T-helper 2 cell treated with Interferon-gamma antibody and Interleukin-4, amounts not matched to agents 5 μg/mL and 100 μg/mL, for 36 hours (primary cell): ENCODE measurements at regions not wholly inside any gene's neighbourhood (a gene's known extent, or its start where the extent isn't known, plus 50 kb on each side); places are given as distances from the start of the nearest gene placed in this dataset.
"Not testable (repeated sequence)": the region's sequence is repeated elsewhere in the genome, so short reads cannot be mapped to it uniquely, and the experiment has no call there.

Source experiments
- DNase-seq: peaks from one replicate; pipeline ENCODE4 v3.0.0; 2021; ENCODE audit warnings: low spot score
- H3K27ac Mint-ChIP-seq: one replicate; pipeline ENCODE4 v1.8.0; 2021; ENCODE audit warnings: mild to moderate bottlenecking, mixed read lengths
- H3K27me3 Mint-ChIP-seq: one replicate; pipeline ENCODE4 v1.8.0; 2021; ENCODE audit warnings: low read depth, mixed read lengths
- H3K36me3 Mint-ChIP-seq: one replicate; pipeline ENCODE4 v1.8.0; 2021; ENCODE audit warnings: low read depth, mixed read lengths
- H3K4me1 Mint-ChIP-seq: one replicate; pipeline ENCODE4 v1.8.0; 2021; ENCODE audit warnings: low read depth, mixed read lengths
- H3K4me3 Mint-ChIP-seq: one replicate; pipeline ENCODE4 v1.8.0; 2022; ENCODE audit warnings: mild to moderate bottlenecking, moderate library complexity, mixed read lengths
- H3K9me3 Mint-ChIP-seq: one replicate; pipeline ENCODE4 v1.8.0; 2021; ENCODE audit warnings: mixed read lengths

- H3K27me3 Mint-ChIP-seq, result no peaks in the 10 kb centered on the region
- no peak for DNase-seq
- no peak overlapping the region for H3K27ac Mint-ChIP-seq
- peaks cover 14% of the 10 kb centered on the region for H3K4me1 Mint-ChIP-seq
- H3K4me3 Mint-ChIP-seq, result no peak overlapping the region
- H3K9me3 Mint-ChIP-seq, result peaks cover 23% of the 10 kb centered on the region
- peaks cover 4% of the 10 kb centered on the region for H3K36me3 Mint-ChIP-seq
Measured at GRCh38 chr6:141510803-141511202, 621.9 kb upstream of the GJE1 start.

GRCh38 chr6:141506062-141506461 lies 626.7 kb upstream of the GJE1 start:
- H3K27ac Mint-ChIP-seq, H3K4me3 Mint-ChIP-seq, H3K4me1 Mint-ChIP-seq, H3K36me3 Mint-ChIP-seq, DNase-seq, H3K27me3 Mint-ChIP-seq: not testable (repeated sequence)
- H3K9me3 Mint-ChIP-seq, result peaks cover 20% of the 10 kb centered on the region

GRCh38 chr6:141504318-141504717 lies 628.4 kb upstream of the GJE1 start:
- H3K4me3 Mint-ChIP-seq, DNase-seq, H3K27ac Mint-ChIP-seq, H3K36me3 Mint-ChIP-seq, H3K27me3 Mint-ChIP-seq, H3K4me1 Mint-ChIP-seq: not testable (repeated sequence)
- H3K9me3 Mint-ChIP-seq, result peaks cover 20% of the 10 kb centered on the region

- Mint-ChIP-seq H3K4me1 (no peaks in the 10 kb centered on the region), H3K36me3 (peaks cover 7% of the 10 kb centered on the region), H3K4me3 (no peak overlapping the region), H3K9me3 (peaks cover 16% of the 10 kb centered on the region), H3K27ac (no peak overlapping the region), H3K27me3 (no peaks in the 10 kb centered on the region)
- no peak for DNase-seq
Measured at GRCh38 chr6:141501616-141502015, 631.1 kb upstream of the GJE1 start.

GRCh38 chr6:141498977-141499376 lies 633.7 kb upstream of the GJE1 start:
- no peak for DNase-seq

GRCh38 chr6:141492521-141493284 lies 640.0 kb upstream of the GJE1 start:
- Mint-ChIP-seq H3K9me3 (peaks cover 6% of the 10 kb centered on the region), H3K36me3 (peaks cover 4% of the 10 kb centered on the region), H3K27ac (no peak overlapping the region), H3K27me3 (no peaks in the 10 kb centered on the region), H3K4me3 (no peak overlapping the region), H3K4me1 (peaks cover 7% of the 10 kb centered on the region)
- no peak for DNase-seq

More at GRCh38 chr6:141498977-141499376, 633.7 kb upstream of the GJE1 start:
- Mint-ChIP-seq H3K9me3 (no peaks in the 10 kb centered on the region), H3K27me3 (no peaks in the 10 kb centered on the region), H3K4me3 (no peak overlapping the region), H3K36me3 (no peaks in the 10 kb centered on the region), H3K4me1 (no peaks in the 10 kb centered on the region), H3K27ac (no peak overlapping the region)

GRCh38 chr6:141491684-141492083 lies 641.0 kb upstream of the GJE1 start:
- no peak for DNase-seq
- Mint-ChIP-seq H3K4me1 (peaks cover 10% of the 10 kb centered on the region), H3K27me3 (no peaks in the 10 kb centered on the region), H3K4me3 (no peak overlapping the region), H3K36me3 (peaks cover 8% of the 10 kb centered on the region), H3K9me3 (peaks cover 6% of the 10 kb centered on the region), H3K27ac (no peak overlapping the region)

GRCh38 chr6:141490982-141491381 lies 641.7 kb upstream of the GJE1 start:
- Mint-ChIP-seq H3K27me3 (no peaks in the 10 kb centered on the region), H3K36me3 (peaks cover 11% of the 10 kb centered on the region), H3K4me3 (no peak overlapping the region), H3K9me3 (peaks cover 11% of the 10 kb centered on the region), H3K4me1 (peaks cover 13% of the 10 kb centered on the region), H3K27ac (no peak overlapping the region)
- no peak for DNase-seq

- no peak overlapping the region for H3K27ac Mint-ChIP-seq
- peaks cover 18% of the 10 kb centered on the region for H3K9me3 Mint-ChIP-seq
- DNase-seq, result no peak
- H3K4me1 Mint-ChIP-seq, result peaks cover 31% of the 10 kb centered on the region
- H3K4me3 Mint-ChIP-seq, result peak overlapping the region; percentile 16
- H3K27me3 Mint-ChIP-seq, result no peaks in the 10 kb centered on the region
- H3K36me3 Mint-ChIP-seq, result peaks cover 19% of the 10 kb centered on the region
Measured at GRCh38 chr6:141488488-141488887, 644.2 kb upstream of the GJE1 start.

GRCh38 chr6:141486942-141487341 lies 645.8 kb upstream of the GJE1 start:
- DNase-seq, result no peak
- Mint-ChIP-seq H3K27ac (no peak overlapping the region), H3K4me3 (no peak overlapping the region), H3K9me3 (peaks cover 18% of the 10 kb centered on the region), H3K36me3 (peaks cover 21% of the 10 kb centered on the region), H3K4me1 (peaks cover 41% of the 10 kb centered on the region), H3K27me3 (no peaks in the 10 kb centered on the region)

- peaks cover 50% of the 10 kb centered on the region for H3K4me1 Mint-ChIP-seq
- H3K4me3 Mint-ChIP-seq, result peak overlapping the region; percentile 74
- peak; percentile 38 for DNase-seq
- H3K9me3 Mint-ChIP-seq, result peaks cover 14% of the 10 kb centered on the region
- H3K36me3 Mint-ChIP-seq, result peaks cover 21% of the 10 kb centered on the region
- H3K27ac Mint-ChIP-seq, result peak overlapping the region; percentile 96
- no peaks in the 10 kb centered on the region for H3K27me3 Mint-ChIP-seq
Measured at GRCh38 chr6:141484711-141485110, 648.0 kb upstream of the GJE1 start.

- peaks cover 16% of the 10 kb centered on the region for H3K9me3 Mint-ChIP-seq
- peak; percentile 67 for DNase-seq
- H3K27me3 Mint-ChIP-seq, result no peaks in the 10 kb centered on the region
- peak overlapping the region; percentile 96 for H3K27ac Mint-ChIP-seq
- H3K4me1 Mint-ChIP-seq, result peaks cover 51% of the 10 kb centered on the region
- H3K36me3 Mint-ChIP-seq, result peaks cover 23% of the 10 kb centered on the region
- H3K4me3 Mint-ChIP-seq, result peak overlapping the region; percentile 68
Measured at GRCh38 chr6:141483598-141484061, 649.1 kb upstream of the GJE1 start.

- Mint-ChIP-seq H3K4me3 (peak overlapping the region; percentile 68), H3K4me1 (peaks cover 45% of the 10 kb centered on the region), H3K27ac (peak overlapping the region; percentile 96), H3K9me3 (peaks cover 16% of the 10 kb centered on the region), H3K27me3 (no peaks in the 10 kb centered on the region), H3K36me3 (peaks cover 23% of the 10 kb centered on the region)
- DNase-seq, result no peak
Measured at GRCh38 chr6:141482796-141483597, 649.7 kb upstream of the GJE1 start.

GRCh38 chr6:141475259-141475658 lies 657.5 kb upstream of the GJE1 start:
- no peak for DNase-seq
- H3K36me3 Mint-ChIP-seq, result peaks cover 4% of the 10 kb centered on the region
- peaks cover 25% of the 10 kb centered on the region for H3K9me3 Mint-ChIP-seq
- no peaks in the 10 kb centered on the region for H3K27me3 Mint-ChIP-seq
- H3K4me1 Mint-ChIP-seq, result peaks cover 8% of the 10 kb centered on the region
- no peak overlapping the region for H3K4me3 Mint-ChIP-seq
- H3K27ac Mint-ChIP-seq, result no peak overlapping the region
